ENCODE measurements at regions not wholly inside any gene's neighbourhood (a gene's known extent, or its start where the extent isn't known, plus 50 kb on each side); places are given as distances from the start of the nearest gene placed in this dataset.
"Not testable (repeated sequence)": the region's sequence is repeated elsewhere in the genome, so short reads cannot be mapped to it uniquely, and the experiment has no call there.

DNA sequence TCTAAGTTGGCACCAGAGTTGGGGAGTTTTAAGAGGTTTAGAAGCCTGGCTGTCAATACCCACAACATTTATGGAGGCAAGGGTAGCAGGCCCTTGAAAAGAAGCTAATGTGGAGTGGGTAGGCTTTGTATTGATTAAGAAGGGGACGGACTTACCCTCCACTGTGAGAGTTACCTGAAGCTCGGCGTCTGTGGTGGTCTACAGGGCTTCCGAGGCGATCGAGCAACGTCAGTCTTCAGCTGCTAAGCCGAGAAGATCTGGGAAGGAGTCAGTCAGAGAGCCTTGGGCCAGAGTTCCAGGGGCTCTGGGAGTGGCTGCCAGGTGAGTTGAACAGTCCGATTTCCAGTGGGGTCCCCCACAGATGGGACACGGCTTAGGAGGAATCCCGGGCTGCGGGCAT is 249.0 kb upstream of the MVB12B start:
- TF ChIP-seq CTCF, POLR2A (IDR thresholded peaks at IDR 0.05): not testable (repeated sequence)
